BE2C (cell line): ENCODE measurements at regions not wholly inside any gene's neighbourhood (a gene's known extent, or its start where the extent isn't known, plus 50 kb on each side); places are given as distances from the start of the nearest gene placed in this dataset.

Source experiments
- DNase-seq: peaks from one replicate; pipeline ENCODE4 v3.0.0-alpha.2; 2020
- H3K27me3 ChIP-seq: fragments of 250-450 bp; sonication (Bioruptor Pico); 2 replicates; pipeline ENCODE4 v1.5.1; 2020; ENCODE audit warnings: mild to moderate bottlenecking
- H3K36me3 ChIP-seq: fragments of 250-450 bp; sonication (Bioruptor Pico); 2 replicates; pipeline ENCODE4 v1.5.1; 2020; ENCODE audit warnings: mild to moderate bottlenecking
- H3K4me1 ChIP-seq: fragments of 250-450 bp; sonication (Bioruptor Pico); 2 replicates; pipeline ENCODE4 v1.5.1; 2020
- H3K4me3 ChIP-seq: 2 replicates; pipeline ENCODE4 v1.5.1; 2011; ENCODE audit warnings: low read depth, low read length
- H3K9me3 ChIP-seq: fragments of 250-450 bp; sonication (Bioruptor Pico); 2 replicates; pipeline ENCODE4 v1.5.1; 2020
- CTCF ChIP-seq: IDR thresholded peaks from 2 replicates; pipeline ENCODE4 v1.5.1; 2012; ENCODE audit warnings: mild to moderate bottlenecking, low read depth, low read length

DNA sequence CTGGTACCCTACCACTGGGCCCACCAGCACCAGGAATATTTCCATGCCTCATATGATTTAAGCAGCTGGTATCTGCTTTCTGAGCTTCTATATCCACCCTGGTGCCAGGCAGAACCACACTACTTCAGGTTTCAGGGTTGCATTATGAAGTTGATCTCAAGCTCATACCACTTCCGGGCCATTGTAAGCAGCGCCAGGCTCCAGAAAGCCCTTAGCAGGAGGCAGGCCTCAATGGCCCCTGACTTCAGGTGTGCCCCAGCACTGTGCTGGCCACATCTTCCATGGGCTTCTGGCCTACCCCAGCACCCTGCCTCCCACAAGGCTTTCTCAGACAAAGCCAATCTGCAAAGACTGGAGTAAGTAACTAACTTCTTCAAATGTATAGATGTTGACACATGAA lies 391.3 kb upstream of the GRM3 start:
- Histone ChIP-seq H3K27me3 (no peaks in the 10 kb centered on the region), H3K36me3 (no peaks in the 10 kb centered on the region), H3K4me1 (no peaks in the 10 kb centered on the region), H3K4me3 (no peak overlapping the region), H3K9me3 (no peaks in the 10 kb centered on the region)
- TF ChIP-seq CTCF = no peak
- no peak for DNase-seq

DNA sequence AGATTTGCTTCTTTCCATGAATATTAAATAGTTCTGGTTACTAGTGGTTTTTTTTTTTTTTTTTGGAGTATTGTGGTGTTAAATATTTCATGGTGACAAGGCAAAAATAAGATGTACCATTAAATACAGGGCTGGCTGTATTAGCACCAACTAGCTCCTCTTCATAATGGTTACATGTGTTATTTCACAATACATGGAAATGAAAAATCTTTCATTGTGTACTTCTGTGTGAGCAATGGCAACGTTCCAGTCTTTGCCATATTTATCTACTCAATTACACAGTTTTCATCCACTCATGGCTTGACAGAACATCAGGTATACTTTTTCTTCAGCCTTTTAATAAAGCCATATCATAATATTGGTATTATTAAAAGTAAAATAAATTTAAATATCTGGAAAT lies 394.7 kb upstream of the GRM3 start:
- Histone ChIP-seq H3K27me3 (no peaks in the 10 kb centered on the region), H3K9me3 (no peaks in the 10 kb centered on the region), H3K4me1 (no peaks in the 10 kb centered on the region), H3K4me3 (no peak overlapping the region), H3K36me3 (no peaks in the 10 kb centered on the region)
- TF ChIP-seq CTCF = no peak
- no peak for DNase-seq

GRCh38 chr7:86243171-86243570 lies 400.5 kb upstream of the GRM3 start:
- Histone ChIP-seq H3K9me3 (no peaks in the 10 kb centered on the region), H3K4me3 (no peak overlapping the region), H3K4me1 (no peaks in the 10 kb centered on the region), H3K27me3 (no peaks in the 10 kb centered on the region), H3K36me3 (no peaks in the 10 kb centered on the region)
- DNase-seq = no peak
- no peak for TF ChIP-seq CTCF

DNA sequence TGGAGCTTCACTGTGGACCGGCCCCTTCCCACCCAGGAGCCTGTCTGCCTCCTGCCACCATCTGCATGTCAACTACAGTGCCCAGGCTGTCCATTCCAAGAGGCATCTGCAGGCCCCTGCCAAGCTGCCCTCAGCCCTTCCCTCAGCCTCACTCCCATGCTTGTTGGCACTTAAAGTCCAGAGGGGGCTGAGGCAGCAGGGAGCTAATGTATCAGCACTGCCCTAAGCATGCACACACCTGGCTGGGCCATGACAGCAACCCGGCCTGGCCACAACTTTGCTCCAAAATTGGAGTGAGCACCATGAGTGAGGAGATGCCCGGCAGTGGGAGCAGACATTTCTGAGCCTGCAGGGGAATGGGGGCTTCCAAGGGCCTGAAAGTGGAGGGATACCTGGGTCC lies 417.5 kb upstream of the GRM3 start:
- TF ChIP-seq CTCF = no peak
- no peaks in the 10 kb centered on the region for H3K27me3 ChIP-seq
- no peaks in the 10 kb centered on the region for H3K36me3 ChIP-seq
- H3K4me1 ChIP-seq = no peaks in the 10 kb centered on the region
- no peak for DNase-seq
- H3K9me3 ChIP-seq = no peaks in the 10 kb centered on the region
- no peak overlapping the region for H3K4me3 ChIP-seq

DNA sequence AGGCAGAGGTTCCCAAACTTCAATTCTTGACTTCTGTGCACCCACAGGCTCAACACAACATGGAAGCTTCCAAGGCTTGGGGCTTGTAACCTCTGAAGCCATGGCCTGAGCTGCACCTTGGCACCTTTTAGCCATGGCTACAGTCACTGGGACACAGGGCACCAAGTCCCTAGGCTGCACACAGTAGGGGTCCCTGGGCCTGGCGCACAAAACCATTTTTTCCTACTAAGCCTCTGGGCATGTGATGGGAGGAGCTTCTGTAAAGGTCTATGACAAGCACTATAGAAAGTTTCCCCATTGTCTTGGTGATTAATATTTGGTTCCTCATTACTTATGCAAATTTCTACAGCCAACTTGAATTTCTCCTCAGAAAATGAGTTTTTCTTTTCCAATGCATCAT lies 420.9 kb upstream of the GRM3 start:
- no peak for DNase-seq
- H3K4me3 ChIP-seq = no peak overlapping the region
- no peaks in the 10 kb centered on the region for H3K9me3 ChIP-seq
- no peaks in the 10 kb centered on the region for H3K36me3 ChIP-seq
- H3K27me3 ChIP-seq = no peaks in the 10 kb centered on the region
- TF ChIP-seq CTCF = no peak
- no peaks in the 10 kb centered on the region for H3K4me1 ChIP-seq

- TF ChIP-seq CTCF = no peak
- Histone ChIP-seq H3K4me3 (no peak overlapping the region), H3K27me3 (no peaks in the 10 kb centered on the region), H3K9me3 (no peaks in the 10 kb centered on the region), H3K4me1 (no peaks in the 10 kb centered on the region), H3K36me3 (no peaks in the 10 kb centered on the region)
- no peak for DNase-seq
These were observed 429.0 kb upstream of the GRM3 start for GRCh38 chr7:86214734-86215133.
